ENCODE measurements at regions not wholly inside any gene's neighbourhood (a gene's known extent, or its start where the extent isn't known, plus 50 kb on each side); places are given as distances from the start of the nearest gene placed in this dataset.

GRCh38 chr13:29713839-29714238 is 118.4 kb upstream of the SLC7A1 start:
- Histone ChIP-seq H3K27ac (no peak overlapping the region), H3K4me1 (no peaks in the 10 kb centered on the region), H3K4me2 (ENCODE audit: low read length) (no peak overlapping the region), H3K4me3 (ENCODE audit: low read depth, low read length) (no peak overlapping the region), H3K9me3 (ENCODE audit: control insufficient read depth, low read length) (no peaks in the 10 kb centered on the region), H3K36me3 (ENCODE audit: control insufficient read depth, insufficient read depth, low read length) (no peaks in the 10 kb centered on the region), H3K79me2 (no peaks in the 10 kb centered on the region), H3K27me3 (ENCODE audit: control insufficient read depth, insufficient read depth, low read length) (no peaks in the 10 kb centered on the region), H2AFZ (no peak overlapping the region), H3K9ac (no peak overlapping the region)
- TF ChIP-seq CTCF (IDR thresholded peaks at IDR 0.05): peak; percentile 11

GRCh38 chr13:29711776-29712175 is 116.3 kb upstream of the SLC7A1 start:
- Histone ChIP-seq H3K27me3 (ENCODE audit: control insufficient read depth, insufficient read depth, low read length) (no peaks in the 10 kb centered on the region), H3K36me3 (ENCODE audit: control insufficient read depth, insufficient read depth, low read length) (no peaks in the 10 kb centered on the region), H3K4me2 (ENCODE audit: low read length) (peak overlapping the region; percentile 13), H3K9ac (no peak overlapping the region), H3K4me1 (no peaks in the 10 kb centered on the region), H3K4me3 (ENCODE audit: low read depth, low read length) (no peak overlapping the region), H3K79me2 (no peaks in the 10 kb centered on the region), H3K9me3 (ENCODE audit: control insufficient read depth, low read length) (no peaks in the 10 kb centered on the region), H3K27ac (no peak overlapping the region), H2AFZ (no peak overlapping the region)
- no peak for TF ChIP-seq CTCF (IDR thresholded peaks at IDR 0.05)

- no peaks in the 10 kb centered on the region for H3K27me3 ChIP-seq (ENCODE audit: control insufficient read depth, insufficient read depth, low read length)
- no peak overlapping the region for H3K4me2 ChIP-seq (ENCODE audit: low read length)
- H2AFZ ChIP-seq: no peak overlapping the region
- H3K4me3 ChIP-seq (ENCODE audit: low read depth, low read length): no peak overlapping the region
- no peak overlapping the region for H3K27ac ChIP-seq
- H3K9me3 ChIP-seq (ENCODE audit: control insufficient read depth, low read length): no peaks in the 10 kb centered on the region
- H3K4me1 ChIP-seq: no peaks in the 10 kb centered on the region
- no peaks in the 10 kb centered on the region for H3K79me2 ChIP-seq
- H3K9ac ChIP-seq: no peak overlapping the region
- H3K36me3 ChIP-seq (ENCODE audit: control insufficient read depth, insufficient read depth, low read length): no peaks in the 10 kb centered on the region
- no peak for TF ChIP-seq CTCF (IDR thresholded peaks at IDR 0.05)
Observed at GRCh38 chr13:29710511-29710910, 115.0 kb upstream of the SLC7A1 start.

- Histone ChIP-seq H3K4me3 (ENCODE audit: low read depth, low read length) (no peak overlapping the region), H2AFZ (no peak overlapping the region), H3K79me2 (no peaks in the 10 kb centered on the region), H3K9ac (no peak overlapping the region), H3K9me3 (ENCODE audit: control insufficient read depth, low read length) (no peaks in the 10 kb centered on the region), H3K4me1 (no peaks in the 10 kb centered on the region), H3K36me3 (ENCODE audit: control insufficient read depth, insufficient read depth, low read length) (no peaks in the 10 kb centered on the region), H3K27ac (no peak overlapping the region), H3K4me2 (ENCODE audit: low read length) (no peak overlapping the region), H3K27me3 (ENCODE audit: control insufficient read depth, insufficient read depth, low read length) (no peaks in the 10 kb centered on the region)
- no peak for TF ChIP-seq CTCF (IDR thresholded peaks at IDR 0.05)
Observed at GRCh38 chr13:29709407-29710069, 114.0 kb upstream of the SLC7A1 start.

- H3K27me3 ChIP-seq (ENCODE audit: control insufficient read depth, insufficient read depth, low read length): no peaks in the 10 kb centered on the region
- H3K36me3 ChIP-seq (ENCODE audit: control insufficient read depth, insufficient read depth, low read length): no peaks in the 10 kb centered on the region
- no peak overlapping the region for H3K9ac ChIP-seq
- no peak overlapping the region for H2AFZ ChIP-seq
- H3K79me2 ChIP-seq: no peaks in the 10 kb centered on the region
- no peak overlapping the region for H3K4me3 ChIP-seq (ENCODE audit: low read depth, low read length)
- H3K4me2 ChIP-seq (ENCODE audit: low read length): no peak overlapping the region
- H3K4me1 ChIP-seq: no peaks in the 10 kb centered on the region
- H3K9me3 ChIP-seq (ENCODE audit: control insufficient read depth, low read length): no peaks in the 10 kb centered on the region
- peak; percentile 12 for TF ChIP-seq CTCF (IDR thresholded peaks at IDR 0.05)
- no peak overlapping the region for H3K27ac ChIP-seq
Observed at GRCh38 chr13:29707876-29708543, 112.5 kb upstream of the SLC7A1 start.
